SK-N-SH (cell line): ENCODE measurements at regions not wholly inside any gene's neighbourhood (a gene's known extent, or its start where the extent isn't known, plus 50 kb on each side); places are given as distances from the start of the nearest gene placed in this dataset.
A peak's percentile ranks its signal among the peaks of the same experiment; 100 is the strongest.

Experiments used
- CTCF ChIA-PET: fragments of 300-600, 350-600 bp; formaldehyde crosslinking; extraction: SDS; loops from one replicate; lab custom pipeline; 2021; lab: Yijun Ruan, JAX
- POLR2A ChIA-PET: fragments of 350-600 bp; sonication (Branson Sonifier 250); formaldehyde crosslinking; extraction: SDS; loops from one replicate; lab custom pipeline; 2020; ENCODE audit warnings: antibody characterized with exemption, inconsistent platforms; lab: Yijun Ruan, JAX
- DNase-seq: peaks from one replicate; pipeline ENCODE4 v3.0.0; 2012
- H2AFZ ChIP-seq: fragments of 200-600 bp; sonication (generic); 2 replicates; pipeline ENCODE4 v1.8.1; 2016; ENCODE audit warnings: antibody characterized with exemption, mild to moderate bottlenecking, low read depth
- H3F3A ChIP-seq: fragments of 200-600 bp; sonication (generic); replicated peaks from 2 replicates; pipeline ENCODE3; 2016; ENCODE audit warnings: antibody characterized with exemption, mild to moderate bottlenecking; ENCODE audit not compliant: insufficient read depth
- H3K27ac ChIP-seq, 2 experiments: fragments of 200-500 bp in 1 of 2; fragments of 200-600 bp in 1 of 2; sonication (Bioruptor generic) in 1 of 2; sonication (generic), shearing (Covaris generic) in 1 of 2; 2 replicates each; pipeline versions ENCODE4 v1.5.1 to v1.6.1; 2014 to 2016; ENCODE audit warnings: low read depth in 2 of 2, inconsistent platforms in 1 of 2, low read length in 1 of 2, mild to moderate bottlenecking in 1 of 2, mixed read lengths in 1 of 2
- H3K27me3 ChIP-seq: fragments of 200-600 bp; sonication (generic), shearing (Covaris generic); 2 replicates; pipeline ENCODE4 v1.6.1; 2016; ENCODE audit warnings: mixed run types; ENCODE audit not compliant: insufficient read depth
- H3K36me3 ChIP-seq, 2 experiments: fragments of 200-500 bp in 1 of 2; fragments of 200-600 bp in 1 of 2; sonication (Bioruptor generic) in 1 of 2; sonication (generic) in 1 of 2; replicated peaks in 1 of 2; 2 replicates each; pipeline versions ENCODE3 to v1.5.1; 2014 to 2016; ENCODE audit warnings: low read length in 1 of 2, mild to moderate bottlenecking in 1 of 2; ENCODE audit not compliant: insufficient read depth in 2 of 2, control insufficient read depth in 1 of 2
- H3K4me1 ChIP-seq, 2 experiments: fragments of 200-500 bp in 1 of 2; fragments of 200-600 bp in 1 of 2; sonication (Bioruptor generic) in 1 of 2; sonication (generic), shearing (Covaris generic) in 1 of 2; 2 replicates each; pipeline versions ENCODE4 v1.5.1 to v1.6.1; 2014 to 2016; ENCODE audit warnings: low read depth in 1 of 2, low read length in 1 of 2, mixed run types in 1 of 2; ENCODE audit not compliant: insufficient read depth in 2 of 2, control insufficient read depth in 1 of 2
- H3K4me2 ChIP-seq: fragments of 200-600 bp; sonication (generic), shearing (Covaris generic); 2 replicates; pipeline ENCODE4 v1.6.1; 2017; ENCODE audit warnings: mixed run types
- H3K4me3 ChIP-seq, 2 experiments: fragments of 200-500 bp in 1 of 2; fragments of 200-600 bp in 1 of 2; sonication (Bioruptor generic) in 1 of 2; sonication (generic), shearing (Covaris generic) in 1 of 2; 2 replicates each; pipeline versions ENCODE4 v1.5.1 to v1.8.1; 2014 to 2016; ENCODE audit warnings: low read depth in 2 of 2, inconsistent platforms in 1 of 2, low read length in 1 of 2, mild to moderate bottlenecking in 1 of 2, mixed read lengths in 1 of 2, moderate library complexity in 1 of 2
- H3K79me2 ChIP-seq: fragments of 200-600 bp; sonication (generic); 2 replicates; pipeline ENCODE4 v1.8.1; 2017; ENCODE audit warnings: mild to moderate bottlenecking; ENCODE audit not compliant: insufficient read depth
- H3K9ac ChIP-seq: fragments of 200-600 bp; sonication (generic); 2 replicates; pipeline ENCODE4 v1.6.1; 2017; ENCODE audit warnings: mixed run types
- H3K9me2 ChIP-seq: fragments of 200-600 bp; sonication (generic); 2 replicates; pipeline ENCODE4 v1.6.1; 2017; ENCODE audit warnings: mixed run types
- H3K9me3 ChIP-seq: fragments of 200-600 bp; sonication (generic); 2 replicates; pipeline ENCODE4 v1.6.1; 2017; ENCODE audit warnings: mixed run types, mild to moderate bottlenecking, moderate library complexity
- H4K20me1 ChIP-seq: fragments of 200-600 bp; sonication (generic); 2 replicates; pipeline ENCODE4 v1.6.1; 2017; ENCODE audit warnings: mild to moderate bottlenecking, mixed run types; ENCODE audit not compliant: insufficient read depth
- CHD2 ChIP-seq: fragments of 150-350 bp; IDR thresholded peaks from 2 replicates; pipeline ENCODE4 v1.6.1; 2018; ENCODE audit warnings: low read length; ENCODE audit not compliant: partially characterized antibody
- CTCF ChIP-seq: fragments of 200-600 bp; sonication (generic); IDR thresholded peaks from 2 replicates; pipeline ENCODE4 v1.6.1; 2017; ENCODE audit warnings: antibody characterized with exemption, mild to moderate bottlenecking, moderate library complexity
- ELF1 ChIP-seq: IDR thresholded peaks from 2 replicates; pipeline ENCODE4 v1.4.0; 2012
- EP300 ChIP-seq, 2 experiments: IDR thresholded peaks; 2 replicates each; pipeline versions ENCODE4 v1.4.0 to v1.6.1; 2012; ENCODE audit warnings: borderline replicate concordance in 1 of 2, low read depth in 1 of 2, low read length in 1 of 2
- FOXJ3 ChIP-seq: sonication (generic); formaldehyde crosslinking; IDR thresholded peaks from 2 replicates; pipeline ENCODE4 v1.5.1; 2020; ENCODE audit warnings: mild to moderate bottlenecking, missing genetic modification reagents
- GABPA ChIP-seq: IDR thresholded peaks from 2 replicates; pipeline ENCODE4 v1.4.0; 2012; ENCODE audit warnings: low read depth, mild to moderate bottlenecking
- MEF2A ChIP-seq: IDR thresholded peaks from 2 replicates; pipeline ENCODE4 v1.4.0; 2012; ENCODE audit warnings: low read depth, borderline replicate concordance
- MXI1 ChIP-seq: IDR thresholded peaks from 2 replicates; pipeline ENCODE4 v1.6.1; 2012; ENCODE audit warnings: mild to moderate bottlenecking, low read depth, low read length, improper control_type of control experiment
- RXRA ChIP-seq: IDR thresholded peaks from 2 replicates; pipeline ENCODE4 v1.4.0; 2012; ENCODE audit warnings: low read depth, mild to moderate bottlenecking, borderline replicate concordance
- SIN3A ChIP-seq: IDR thresholded peaks from 2 replicates; pipeline ENCODE4 v1.6.1; 2012; ENCODE audit warnings: low read depth, mild to moderate bottlenecking, low read length, moderate library complexity, borderline replicate concordance
- SMC3 ChIP-seq: IDR thresholded peaks from 2 replicates; pipeline ENCODE4 v1.6.1; 2012; ENCODE audit warnings: low read depth, low read length, improper control_type of control experiment
- TCF12 ChIP-seq: IDR thresholded peaks from 2 replicates; pipeline ENCODE4 v1.4.0; 2012
- USF2 ChIP-seq: fragments of 150-350 bp; IDR thresholded peaks from 2 replicates; pipeline ENCODE4 v1.6.1; 2017; ENCODE audit warnings: antibody characterized with exemption, low read length, low read depth, borderline replicate concordance
- YY1 ChIP-seq: IDR thresholded peaks from 2 replicates; pipeline ENCODE4 v1.4.0; 2012; ENCODE audit warnings: low read depth, mild to moderate bottlenecking
- ZBTB33 ChIP-seq: IDR thresholded peaks from 2 replicates; pipeline ENCODE4 v1.4.0; 2012; ENCODE audit warnings: low read depth, borderline replicate concordance
- WGBS: methylation state at CpG from one replicate; pipeline ENCODE4 v1.1.6; 2017; ENCODE audit warnings: low lambda C conversion rate; 5-methylcytosine and 5-hydroxymethylcytosine counted together
- TF ChIP-seq, protein P1 (sequence below): IDR thresholded peaks from 2 replicates; pipeline ENCODE4; 2012
- TF ChIP-seq, protein P2 (sequence below): IDR thresholded peaks from 2 replicates; pipeline ENCODE4 v1.4.0; 2012; ENCODE audit warnings: low read depth, borderline replicate concordance

DNA sequence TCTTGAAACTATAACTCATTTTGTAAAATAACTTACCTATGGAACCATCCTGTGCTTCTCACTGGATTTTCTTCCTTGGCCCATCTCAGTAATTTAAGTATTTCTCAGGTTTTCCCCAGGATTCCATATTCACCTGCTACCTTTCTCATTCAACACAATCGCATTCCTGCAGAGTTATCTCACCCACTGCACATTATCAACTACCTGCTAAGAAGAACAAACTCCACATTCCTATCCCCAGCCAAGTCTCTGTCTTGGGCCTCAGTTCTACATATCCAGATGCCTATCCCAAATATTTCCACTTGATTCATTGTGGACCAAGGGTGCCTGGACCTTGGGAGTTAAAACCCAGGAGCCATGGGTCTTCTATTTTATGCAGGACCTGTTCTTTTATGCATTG lies 60.2 kb upstream of the KCNQ5 start:
- H3K9ac ChIP-seq, result no peak overlapping the region
- H3K4me2 ChIP-seq, result no peak overlapping the region
- ChIA-PET CTCF (no interaction called here), POLR2A (no interaction called here)
- no peak for DNase-seq
- no peaks in the 10 kb centered on the region; the same call in 1 of the 2 replicates for H3K9me2 ChIP-seq
- 100% methylated on average over 1 of the region's 1 CpG for WGBS
- H3F3A ChIP-seq, result peaks cover 5% of the 10 kb centered on the region
- peaks cover 0 to 5% of the 10 kb centered on the region in 2 experiments; a peak in 1 of 4 replicates for H3K4me1 ChIP-seq
- TF ChIP-seq SMC3 (no peak), CTCF (no peak), RXRA (no peak), USF2 (no peak)
- H2AFZ ChIP-seq, result no peak overlapping the region
- no peak overlapping the region for H3K27ac ChIP-seq
- no peaks in the 10 kb centered on the region for H3K79me2 ChIP-seq
- H4K20me1 ChIP-seq, result no peaks in the 10 kb centered on the region
- no peaks in the 10 kb centered on the region for H3K9me3 ChIP-seq
- H3K27me3 ChIP-seq, result no peaks in the 10 kb centered on the region
- no peak overlapping the region for H3K4me3 ChIP-seq
- no peaks in the 10 kb centered on the region for H3K36me3 ChIP-seq

DNA sequence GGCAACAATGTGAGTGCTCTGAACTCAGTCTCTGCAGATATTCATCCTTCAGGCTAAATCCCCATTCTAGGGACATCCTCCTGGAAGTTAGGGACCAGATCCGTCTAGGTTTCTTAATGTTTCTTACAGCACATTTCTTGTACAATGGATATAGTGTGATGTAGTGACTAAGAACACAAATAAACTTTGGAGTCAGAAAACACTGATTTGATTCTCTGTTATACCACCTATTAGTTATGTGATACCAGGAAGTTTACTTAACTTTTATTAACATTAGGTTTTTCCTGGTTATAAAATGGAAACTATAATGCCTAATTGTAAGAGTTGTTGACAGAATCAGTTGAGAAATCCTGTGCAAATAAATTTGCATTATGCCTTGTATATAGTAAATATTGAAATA lies 57.6 kb upstream of the KCNQ5 start:
- TF ChIP-seq FOXJ3 (CRISPR knock-in tag) (no peak), YY1 (no peak), MXI1 (no peak), ELF1 (no peak), CTCF (no peak), EP300 (IDR thresholded peaks at IDR 0.05; ENCODE audit: borderline replicate concordance in 1 of 2, low read depth in 1 of 2, low read length in 1 of 2) (no peak), TCF12 (no peak), MEF2A (no peak), ZBTB33 (no peak), CHD2 (no peak), RXRA (no peak), SIN3A (no peak), SMC3 (no peak), USF2 (no peak), GABPA (no peak)
- TF ChIP-seq, protein P1, sequence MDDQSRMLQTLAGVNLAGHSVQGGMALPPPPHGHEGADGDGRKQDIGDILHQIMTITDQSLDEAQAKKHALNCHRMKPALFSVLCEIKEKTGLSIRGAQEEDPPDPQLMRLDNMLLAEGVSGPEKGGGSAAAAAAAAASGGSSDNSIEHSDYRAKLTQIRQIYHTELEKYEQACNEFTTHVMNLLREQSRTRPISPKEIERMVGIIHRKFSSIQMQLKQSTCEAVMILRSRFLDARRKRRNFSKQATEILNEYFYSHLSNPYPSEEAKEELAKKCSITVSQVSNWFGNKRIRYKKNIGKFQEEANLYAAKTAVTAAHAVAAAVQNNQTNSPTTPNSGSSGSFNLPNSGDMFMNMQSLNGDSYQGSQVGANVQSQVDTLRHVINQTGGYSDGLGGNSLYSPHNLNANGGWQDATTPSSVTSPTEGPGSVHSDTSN, result no peak
- TF ChIP-seq, protein P2, sequence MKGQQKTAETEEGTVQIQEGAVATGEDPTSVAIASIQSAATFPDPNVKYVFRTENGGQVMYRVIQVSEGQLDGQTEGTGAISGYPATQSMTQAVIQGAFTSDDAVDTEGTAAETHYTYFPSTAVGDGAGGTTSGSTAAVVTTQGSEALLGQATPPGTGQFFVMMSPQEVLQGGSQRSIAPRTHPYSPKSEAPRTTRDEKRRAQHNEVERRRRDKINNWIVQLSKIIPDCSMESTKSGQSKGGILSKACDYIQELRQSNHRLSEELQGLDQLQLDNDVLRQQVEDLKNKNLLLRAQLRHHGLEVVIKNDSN, result no peak
- no peaks in the 10 kb centered on the region for H4K20me1 ChIP-seq
- DNase-seq, result no peak
- H3K79me2 ChIP-seq, result no peaks in the 10 kb centered on the region
- H3K4me3 ChIP-seq, result no peak overlapping the region
- POLR2A ChIA-PET, result no interaction called here
- H3K27ac ChIP-seq, result no peak overlapping the region
- H3K4me1 ChIP-seq, result peaks cover 0 to 5% of the 10 kb centered on the region in 2 experiments; a peak in 1 of 4 replicates
- H3K27me3 ChIP-seq, result no peaks in the 10 kb centered on the region
- peak overlapping the region; percentile 67; the same call in 1 of the 2 replicates for H2AFZ ChIP-seq
- no peaks in the 10 kb centered on the region for H3F3A ChIP-seq
- no peak overlapping the region for H3K9ac ChIP-seq
- WGBS, result 100% methylated on average over 1 of the region's 1 CpG
- H3K9me3 ChIP-seq, result no peaks in the 10 kb centered on the region; the same call in 1 of the 2 replicates
- no peaks in the 10 kb centered on the region for H3K36me3 ChIP-seq
- H3K4me2 ChIP-seq, result no peak overlapping the region
- no peaks in the 10 kb centered on the region; the same call in 1 of the 2 replicates for H3K9me2 ChIP-seq
- CTCF ChIA-PET, result no interaction called here
